Astrocyte (in vitro differentiated cells and primary cell): ENCODE measurements at regions not wholly inside any gene's neighbourhood (a gene's known extent, or its start where the extent isn't known, plus 50 kb on each side); places are given as distances from the start of the nearest gene placed in this dataset.

Experiments used
- DNase-seq: peaks from one replicate; pipeline ENCODE4 v3.0.0-alpha.2; 2010; ENCODE audit warnings: low read depth
- FAIRE-seq: peaks from 2 replicates; lab custom pipeline; 2011; peaks lifted over from hg19 to GRCh38; lab: Jason Lieb, UNC
- H2AFZ ChIP-seq: 2 replicates; pipeline ENCODE4 v1.6.0; 2012; ENCODE audit warnings: low read depth, low read length, inconsistent platforms
- H3K27ac ChIP-seq: 2 replicates; pipeline ENCODE4 v1.5.1; 2011; ENCODE audit warnings: low read depth, low read length, inconsistent platforms
- H3K27me3 ChIP-seq: 2 replicates; pipeline ENCODE4 v1.6.0; 2011; ENCODE audit warnings: low read length, inconsistent platforms; ENCODE audit not compliant: insufficient read depth
- H3K36me3 ChIP-seq: 2 replicates; pipeline ENCODE4 v1.5.1; 2011; ENCODE audit warnings: low read length, inconsistent platforms; ENCODE audit not compliant: insufficient read depth
- H3K4me1 ChIP-seq: 2 replicates; pipeline ENCODE4 v1.5.1; 2011; ENCODE audit warnings: low read length, inconsistent platforms; ENCODE audit not compliant: insufficient read depth
- H3K4me2 ChIP-seq: 2 replicates; pipeline ENCODE4 v1.6.0; 2012; ENCODE audit warnings: low read length, inconsistent platforms
- H3K4me3 ChIP-seq: 2 replicates; pipeline ENCODE4 v1.5.1; 2011; ENCODE audit warnings: low read depth, mild to moderate bottlenecking, low read length, inconsistent platforms; ENCODE audit not compliant: insufficient read depth
- H3K79me2 ChIP-seq: 2 replicates; pipeline ENCODE4 v1.6.0; 2012; ENCODE audit warnings: mild to moderate bottlenecking, low read length, inconsistent platforms; ENCODE audit not compliant: insufficient read depth
- H3K9ac ChIP-seq: 2 replicates; pipeline ENCODE4 v1.6.0; 2012; ENCODE audit warnings: mild to moderate bottlenecking, low read length, inconsistent platforms
- H3K9me3 ChIP-seq: 2 replicates; pipeline ENCODE4 v1.5.1; 2012; ENCODE audit warnings: low read depth, mild to moderate bottlenecking, low read length, inconsistent platforms; ENCODE audit not compliant: insufficient read depth
- H4K20me1 ChIP-seq: 2 replicates; pipeline ENCODE4 v1.6.0; 2012; ENCODE audit warnings: low read length, inconsistent platforms; ENCODE audit not compliant: insufficient read depth
- H3K27ac Mint-ChIP-seq: one replicate; pipeline ENCODE4 v1.8.0; 2021; ENCODE audit warnings: mild to moderate bottlenecking, mixed read lengths; ENCODE audit not compliant: unreplicated experiment
- H3K27me3 Mint-ChIP-seq: one replicate; pipeline ENCODE4 v1.8.0; 2021; ENCODE audit warnings: low read depth, mixed read lengths; ENCODE audit not compliant: unreplicated experiment
- H3K36me3 Mint-ChIP-seq: one replicate; pipeline ENCODE4 v1.8.0; 2021; ENCODE audit warnings: low read depth, mixed read lengths; ENCODE audit not compliant: unreplicated experiment
- H3K4me1 Mint-ChIP-seq: one replicate; pipeline ENCODE4 v1.8.0; 2021; ENCODE audit warnings: low read depth, mixed read lengths; ENCODE audit not compliant: unreplicated experiment
- H3K4me3 Mint-ChIP-seq: one replicate; pipeline ENCODE4 v1.8.0; 2021; ENCODE audit warnings: mild to moderate bottlenecking, moderate library complexity, mixed read lengths; ENCODE audit not compliant: unreplicated experiment
- H3K9me3 Mint-ChIP-seq: one replicate; pipeline ENCODE4 v1.8.0; 2021; ENCODE audit warnings: mild to moderate bottlenecking, mixed read lengths; ENCODE audit not compliant: unreplicated experiment
- CTCF ChIP-seq: IDR thresholded peaks from 2 replicates; pipeline ENCODE4 v1.5.1; 2011; ENCODE audit warnings: low read depth, mild to moderate bottlenecking, inconsistent platforms, low read length, moderate library complexity; ENCODE audit not compliant: insufficient read depth
- EZH2 ChIP-seq: IDR thresholded peaks from 2 replicates; pipeline ENCODE4 v1.6.1; 2012; ENCODE audit warnings: mild to moderate bottlenecking, low read length, inconsistent platforms; ENCODE audit not compliant: insufficient read depth

GRCh38 chr4:13142191-13142590 lies 341.9 kb downstream of the RAB28 start:
- Histone ChIP-seq H3K4me3 (no peak overlapping the region), H3K27me3 (no peaks in the 10 kb centered on the region), H3K36me3 (no peaks in the 10 kb centered on the region), H3K9ac (no peak overlapping the region), H3K9me3 (no peaks in the 10 kb centered on the region), H3K27ac (no peak overlapping the region), H4K20me1 (no peaks in the 10 kb centered on the region), H3K79me2 (no peaks in the 10 kb centered on the region), H3K4me1 (no peaks in the 10 kb centered on the region), H3K4me2 (no peak overlapping the region), H2AFZ (no peak overlapping the region)
- DNase-seq, result no peak
- H3K27ac Mint-ChIP-seq, result no peak overlapping the region
- no peak for FAIRE-seq
- no peaks in the 10 kb centered on the region for H3K9me3 Mint-ChIP-seq
- no peak for TF ChIP-seq EZH2
- no peak for TF ChIP-seq CTCF
- no peak overlapping the region for H3K4me3 Mint-ChIP-seq
- no peaks in the 10 kb centered on the region for H3K4me1 Mint-ChIP-seq
- H3K27me3 Mint-ChIP-seq, result no peaks in the 10 kb centered on the region
- H3K36me3 Mint-ChIP-seq, result no peaks in the 10 kb centered on the region

GRCh38 chr4:13137390-13137789 lies 346.8 kb downstream of the RAB28 start:
- no peak for DNase-seq
- H3K79me2 ChIP-seq, result no peaks in the 10 kb centered on the region
- H3K36me3 ChIP-seq, result no peaks in the 10 kb centered on the region
- no peak overlapping the region for H3K9ac ChIP-seq
- H3K4me1 ChIP-seq, result no peaks in the 10 kb centered on the region
- H3K27me3 ChIP-seq, result no peaks in the 10 kb centered on the region
- Mint-ChIP-seq H3K4me3 (no peak overlapping the region), H3K36me3 (no peaks in the 10 kb centered on the region), H3K4me1 (no peaks in the 10 kb centered on the region), H3K27ac (no peak overlapping the region), H3K27me3 (no peaks in the 10 kb centered on the region), H3K9me3 (no peaks in the 10 kb centered on the region)
- H3K9me3 ChIP-seq, result no peaks in the 10 kb centered on the region
- TF ChIP-seq CTCF, result no peak
- no peak for TF ChIP-seq EZH2
- H3K27ac ChIP-seq, result no peak overlapping the region
- H2AFZ ChIP-seq, result no peak overlapping the region
- FAIRE-seq, result no peak
- no peaks in the 10 kb centered on the region for H4K20me1 ChIP-seq
- H3K4me2 ChIP-seq, result no peak overlapping the region
- no peak overlapping the region for H3K4me3 ChIP-seq

- Histone ChIP-seq H3K36me3 (no peaks in the 10 kb centered on the region), H4K20me1 (no peaks in the 10 kb centered on the region), H3K9me3 (no peaks in the 10 kb centered on the region), H3K27me3 (no peaks in the 10 kb centered on the region), H3K4me2 (no peak overlapping the region), H3K9ac (no peak overlapping the region), H3K27ac (no peak overlapping the region), H3K4me1 (no peaks in the 10 kb centered on the region), H3K79me2 (no peaks in the 10 kb centered on the region), H3K4me3 (no peak overlapping the region), H2AFZ (no peak overlapping the region)
- Mint-ChIP-seq H3K27me3 (no peaks in the 10 kb centered on the region), H3K4me3 (no peak overlapping the region), H3K27ac (no peak overlapping the region), H3K9me3 (no peaks in the 10 kb centered on the region), H3K36me3 (no peaks in the 10 kb centered on the region), H3K4me1 (no peaks in the 10 kb centered on the region)
- DNase-seq (no peak), FAIRE-seq (no peak)
- no peak for TF ChIP-seq CTCF
- no peak for TF ChIP-seq EZH2
These were observed 350.4 kb downstream of the RAB28 start for GRCh38 chr4:13133700-13134099.
